Stimulated activated CD4-positive, alpha-beta T cell treated with anti-CD3 and anti-CD28 coated beads, Interleukin-15, amount 100 ng/mL, for 24 hours (primary cell): ENCODE measurements at regions not wholly inside any gene's neighbourhood (a gene's known extent, or its start where the extent isn't known, plus 50 kb on each side); places are given as distances from the start of the nearest gene placed in this dataset.

Experiments used
- DNase-seq: peaks from one replicate; pipeline ENCODE4 v3.0.0-alpha.2; 2020

GRCh38 chr6:105990151-105990550 is 96.0 kb upstream of the PRDM1 start:
- no peak for DNase-seq

GRCh38 chr6:105988812-105989577 is 97.1 kb upstream of the PRDM1 start:
- no peak for DNase-seq

- no peak for DNase-seq
Measured at GRCh38 chr6:105988321-105988720, 97.8 kb upstream of the PRDM1 start.

GRCh38 chr6:105987516-105987915 is 98.6 kb upstream of the PRDM1 start:
- DNase-seq: no peak

GRCh38 chr6:105986998-105987397 is 99.1 kb upstream of the PRDM1 start:
- no peak for DNase-seq

- DNase-seq: no peak
Measured at GRCh38 chr6:105985816-105986632, 100.1 kb upstream of the PRDM1 start.

GRCh38 chr6:105985098-105985815 is 100.9 kb upstream of the PRDM1 start:
- DNase-seq: no peak

- DNase-seq: no peak
Measured at GRCh38 chr6:105983763-105984162, 102.4 kb upstream of the PRDM1 start.

- no peak for DNase-seq
Measured at GRCh38 chr6:105982761-105983540, 103.2 kb upstream of the PRDM1 start.

- no peak for DNase-seq
Measured at GRCh38 chr6:105981888-105982358, 104.2 kb upstream of the PRDM1 start.

- DNase-seq: peak; percentile 49
Measured at GRCh38 chr6:105981002-105981887, 104.9 kb upstream of the PRDM1 start.

GRCh38 chr6:105978974-105979373 is 107.2 kb upstream of the PRDM1 start:
- no peak for DNase-seq

GRCh38 chr6:105977934-105978504 is 108.1 kb upstream of the PRDM1 start:
- no peak for DNase-seq

GRCh38 chr6:105974986-105975385 is 111.2 kb upstream of the PRDM1 start:
- no peak for DNase-seq

GRCh38 chr6:105972440-105972839 is 113.7 kb upstream of the PRDM1 start:
- no peak for DNase-seq

GRCh38 chr6:105968603-105969333 is 117.4 kb upstream of the PRDM1 start:
- no peak for DNase-seq

- no peak for DNase-seq
Measured at GRCh38 chr6:105967917-105968602, 118.1 kb upstream of the PRDM1 start.

GRCh38 chr6:105966481-105966880 is 119.7 kb upstream of the PRDM1 start:
- no peak for DNase-seq

GRCh38 chr6:105964979-105965760 is 121.0 kb upstream of the PRDM1 start:
- no peak for DNase-seq
